ENCODE measurements at regions not wholly inside any gene's neighbourhood (a gene's known extent, or its start where the extent isn't known, plus 50 kb on each side); places are given as distances from the start of the nearest gene placed in this dataset.

- no peaks in the 10 kb centered on the region for H3F3A ChIP-seq (ENCODE audit: insufficient read depth, low read length, poor library complexity, severe bottlenecking)
- H3K27me3 ChIP-seq (ENCODE audit: insufficient read depth, low read depth, low read length), result no peaks in the 10 kb centered on the region
- H3K9me2 ChIP-seq (ENCODE audit: insufficient read depth, low read length), result no peaks in the 10 kb centered on the region
- H3K4me3 ChIP-seq (ENCODE audit: low read length), result no peak overlapping the region
- H2AFZ ChIP-seq (ENCODE audit: low read depth, low read length), result no peak overlapping the region
- H3K27ac ChIP-seq (ENCODE audit: low read length), result no peak overlapping the region
- no peaks in the 10 kb centered on the region for H4K20me1 ChIP-seq (ENCODE audit: insufficient read depth)
- H3K9ac ChIP-seq (ENCODE audit: low read length), result no peak overlapping the region
- H3K9me3 ChIP-seq (ENCODE audit: low read length), result no peaks in the 10 kb centered on the region
- H3K36me3 ChIP-seq (ENCODE audit: insufficient read depth, low read length), result no peaks in the 10 kb centered on the region
- no peak overlapping the region for H3K4me2 ChIP-seq (ENCODE audit: low read length)
- no peak for TF ChIP-seq TAF1 (IDR thresholded peaks at IDR 0.05; ENCODE audit: low read depth)
- TF ChIP-seq REST (IDR thresholded peaks at IDR 0.05; ENCODE audit: borderline replicate concordance), result no peak
- no peak for TF ChIP-seq SMC3 (conservative IDR thresholded peaks at IDR 0.05; ENCODE audit: poor library complexity)
- no peak for TF ChIP-seq POLR2AphosphoS5 (IDR thresholded peaks at IDR 0.05)
- TF ChIP-seq EP300 (conservative IDR thresholded peaks at IDR 0.05; ENCODE audit: poor library complexity, severe bottlenecking), result no peak
- no peak for TF ChIP-seq MXI1 (conservative IDR thresholded peaks at IDR 0.05; ENCODE audit: poor library complexity, severe bottlenecking)
- no peak for TF ChIP-seq EZH2 (IDR thresholded peaks at IDR 0.05; ENCODE audit: borderline replicate concordance, insufficient read depth, low read length, poor library complexity, severe bottlenecking)
- TF ChIP-seq RAD21 (conservative IDR thresholded peaks at IDR 0.05), result no peak
- no peak for TF ChIP-seq CTCF (IDR thresholded peaks at IDR 0.05; ENCODE audit: poor library complexity, severe bottlenecking)
- H3K79me2 ChIP-seq (replicated peaks; ENCODE audit: insufficient read depth, low read length), result no peaks in the 10 kb centered on the region
Observed at GRCh38 chr5:166123717-166124116, 2167.7 kb upstream of the WWC1 start.

GRCh38 chr5:166127766-166128570 lies 2163.5 kb upstream of the WWC1 start:
- Histone ChIP-seq H2AFZ (ENCODE audit: low read depth, low read length) (no peak overlapping the region), H3K4me2 (ENCODE audit: low read length) (no peak overlapping the region)

More at GRCh38 chr5:166127766-166128570, 2163.5 kb upstream of the WWC1 start:
- H3K9ac ChIP-seq (ENCODE audit: low read length), result no peak overlapping the region
- no peak overlapping the region for H3K4me3 ChIP-seq (ENCODE audit: low read length)
- no peak overlapping the region for H3K27ac ChIP-seq (ENCODE audit: low read length)
- no peaks in the 10 kb centered on the region for H3F3A ChIP-seq (ENCODE audit: insufficient read depth, low read length, poor library complexity, severe bottlenecking)
- H3K9me3 ChIP-seq (ENCODE audit: low read length), result no peaks in the 10 kb centered on the region
- no peaks in the 10 kb centered on the region for H4K20me1 ChIP-seq (ENCODE audit: insufficient read depth)
- H3K79me2 ChIP-seq (replicated peaks; ENCODE audit: insufficient read depth, low read length), result no peaks in the 10 kb centered on the region
- H3K27me3 ChIP-seq (ENCODE audit: insufficient read depth, low read depth, low read length), result no peaks in the 10 kb centered on the region
- no peaks in the 10 kb centered on the region for H3K9me2 ChIP-seq (ENCODE audit: insufficient read depth, low read length)
- no peak for TF ChIP-seq MXI1 (conservative IDR thresholded peaks at IDR 0.05; ENCODE audit: poor library complexity, severe bottlenecking)
- TF ChIP-seq POLR2AphosphoS5 (IDR thresholded peaks at IDR 0.05), result no peak
- no peak for TF ChIP-seq EP300 (conservative IDR thresholded peaks at IDR 0.05; ENCODE audit: poor library complexity, severe bottlenecking)
- no peak for TF ChIP-seq RAD21 (conservative IDR thresholded peaks at IDR 0.05)
- TF ChIP-seq EZH2 (IDR thresholded peaks at IDR 0.05; ENCODE audit: borderline replicate concordance, insufficient read depth, low read length, poor library complexity, severe bottlenecking), result no peak
- TF ChIP-seq TAF1 (IDR thresholded peaks at IDR 0.05; ENCODE audit: low read depth), result no peak
- no peak for TF ChIP-seq REST (IDR thresholded peaks at IDR 0.05; ENCODE audit: borderline replicate concordance)
- TF ChIP-seq SMC3 (conservative IDR thresholded peaks at IDR 0.05; ENCODE audit: poor library complexity), result no peak
- TF ChIP-seq CTCF (IDR thresholded peaks at IDR 0.05; ENCODE audit: poor library complexity, severe bottlenecking), result no peak
- H3K36me3 ChIP-seq (ENCODE audit: insufficient read depth, low read length), result no peaks in the 10 kb centered on the region
